HEK293 (cell line): ENCODE measurements at regions not wholly inside any gene's neighbourhood (a gene's known extent, or its start where the extent isn't known, plus 50 kb on each side); places are given as distances from the start of the nearest gene placed in this dataset.
A peak's percentile ranks its signal among the peaks of the same experiment; 100 is the strongest.

ENCODE experiments used
- CTCF ChIA-PET: fragments of 350-600 bp; formaldehyde crosslinking; extraction: SDS; loops from one replicate; lab custom pipeline; 2021; ENCODE audit warnings: antibody characterized with exemption; lab: Yijun Ruan, JAX
- POLR2A ChIA-PET: fragments of 300-600 bp; formaldehyde crosslinking; extraction: SDS; loops from one replicate; lab custom pipeline; 2020; ENCODE audit warnings: antibody characterized with exemption, inconsistent platforms; lab: Yijun Ruan, JAX
- H3K27ac ChIP-seq: fragments of 200-500 bp; sonication (Bioruptor generic); 2 replicates; pipeline ENCODE4 v1.5.1; 2014; ENCODE audit warnings: low read depth, low read length, control low read depth, inconsistent platforms; ENCODE audit errors: extremely low read depth
- H3K36me3 ChIP-seq, 2 experiments: fragments of 200-500 bp in 1 of 2; sonication (Bioruptor generic) in 1 of 2; 1 replicate in 1 of 2; 2 replicates in 1 of 2; pipeline ENCODE4 v1.5.1; 2014 to 2017; ENCODE audit warnings: inconsistent platforms in 2 of 2, low read length in 2 of 2; ENCODE audit not compliant: control insufficient read depth in 2 of 2, insufficient read depth in 1 of 2
- H3K4me1 ChIP-seq: fragments of 200-500 bp; sonication (Bioruptor generic); 2 replicates; pipeline ENCODE4 v1.5.1; 2014; ENCODE audit warnings: mild to moderate bottlenecking, low read length, inconsistent platforms; ENCODE audit not compliant: control insufficient read depth, insufficient read depth
- H3K4me3 ChIP-seq: 2 replicates; pipeline ENCODE4 v1.5.1; 2011; ENCODE audit warnings: low read depth, mild to moderate bottlenecking, control low read depth, low read length, moderate library complexity
- H3K9me3 ChIP-seq: fragments of 200-500 bp; sonication (Bioruptor generic); 2 replicates; pipeline ENCODE4 v1.5.1; 2014; ENCODE audit warnings: low read depth, low read length, inconsistent platforms; ENCODE audit not compliant: control insufficient read depth, insufficient read depth
- EGR2 ChIP-seq: fragments of 450-650 bp; formaldehyde crosslinking; IDR thresholded peaks from 2 replicates; pipeline ENCODE4 v1.5.1; 2016; ENCODE audit warnings: low read depth, missing biosample characterization, missing genetic modification characterization
- GFI1B ChIP-seq: fragments of 450-650 bp; formaldehyde crosslinking; IDR thresholded peaks from 2 replicates; pipeline ENCODE4 v1.5.1; 2016; ENCODE audit warnings: missing biosample characterization, missing genetic modification characterization
- HOXD13 ChIP-seq: sonication (generic); formaldehyde crosslinking; IDR thresholded peaks from 2 replicates; pipeline ENCODE4 v1.8.0; 2022; ENCODE audit warnings: missing genetic modification reagents, borderline replicate concordance
- IKZF3 ChIP-seq: fragments of 450-650 bp; IDR thresholded peaks from 2 replicates; pipeline ENCODE4 v1.5.0; 2018; ENCODE audit warnings: missing biosample characterization, mild to moderate bottlenecking, missing genetic modification characterization, moderate library complexity
- MYNN ChIP-seq: fragments of 450-650 bp; formaldehyde crosslinking; IDR thresholded peaks from 2 replicates; pipeline ENCODE4 v1.5.1; 2016; ENCODE audit warnings: missing biosample characterization, missing genetic modification characterization, borderline replicate concordance
- OSR2 ChIP-seq: fragments of 450-650 bp; formaldehyde crosslinking; IDR thresholded peaks from 2 replicates; pipeline ENCODE4 v1.5.1; 2016; ENCODE audit warnings: missing biosample characterization, missing genetic modification characterization
- OVOL3 ChIP-seq: fragments of 450-650 bp; formaldehyde crosslinking; IDR thresholded peaks from 2 replicates; pipeline ENCODE4 v1.5.1; 2016; ENCODE audit warnings: missing biosample characterization, missing genetic modification characterization
- ZBTB48 ChIP-seq: fragments of 450-650 bp; formaldehyde crosslinking; IDR thresholded peaks from 2 replicates; pipeline ENCODE4 v1.5.1; 2016; ENCODE audit warnings: missing biosample characterization, missing genetic modification characterization
- ZBTB8A ChIP-seq: fragments of 450-650 bp; formaldehyde crosslinking; IDR thresholded peaks from 2 replicates; pipeline ENCODE4 v1.5.1; 2016; ENCODE audit warnings: missing biosample characterization, missing genetic modification characterization
- ZFP41 ChIP-seq: fragments of 450-650 bp; formaldehyde crosslinking; IDR thresholded peaks from 2 replicates; pipeline ENCODE4 v1.5.1; 2016; ENCODE audit warnings: missing biosample characterization, missing genetic modification characterization, borderline replicate concordance
- ZIC2 ChIP-seq: fragments of 450-650 bp; formaldehyde crosslinking; IDR thresholded peaks from 2 replicates; pipeline ENCODE4 v1.5.1; 2016; ENCODE audit warnings: missing biosample characterization, missing genetic modification characterization
- ZNF157 ChIP-seq: fragments of 450-650 bp; formaldehyde crosslinking; IDR thresholded peaks from 2 replicates; pipeline ENCODE4 v1.5.1; 2016; ENCODE audit warnings: missing biosample characterization, missing genetic modification characterization
- ZNF169 ChIP-seq: fragments of 450-650 bp; formaldehyde crosslinking; IDR thresholded peaks from 2 replicates; pipeline ENCODE4 v1.5.1; 2016; ENCODE audit warnings: missing biosample characterization, missing genetic modification characterization
- ZNF274 ChIP-seq, 2 experiments: fragments of 200-500 bp in 1 of 2; fragments of 450-650 bp in 1 of 2; sonication (Bioruptor generic) in 1 of 2; formaldehyde crosslinking in 1 of 2; IDR thresholded peaks; 2 replicates each; pipeline versions ENCODE4 v1.5.1 to v1.6.1; 2014 to 2016; ENCODE audit warnings: borderline replicate concordance in 1 of 2, inconsistent platforms in 1 of 2, low read length in 1 of 2, missing biosample characterization in 1 of 2, missing genetic modification characterization in 1 of 2
- ZNF37A ChIP-seq: fragments of 450-650 bp; IDR thresholded peaks from 2 replicates; pipeline ENCODE4 v1.5.1; 2018; ENCODE audit warnings: missing biosample characterization, missing genetic modification characterization
- ZNF521 ChIP-seq: fragments of 450-650 bp; formaldehyde crosslinking; IDR thresholded peaks from 2 replicates; pipeline ENCODE4 v1.5.1; 2017; ENCODE audit warnings: missing biosample characterization, mild to moderate bottlenecking, missing genetic modification characterization
- ZNF529 ChIP-seq: fragments of 450-650 bp; formaldehyde crosslinking; IDR thresholded peaks from 2 replicates; pipeline ENCODE4 v1.5.1; 2017; ENCODE audit warnings: missing genetic modification characterization, missing biosample characterization; ENCODE audit not compliant: insufficient replicate concordance
- ZNF664 ChIP-seq: fragments of 450-650 bp; formaldehyde crosslinking; IDR thresholded peaks from 2 replicates; pipeline ENCODE4 v1.5.1; 2016; ENCODE audit warnings: missing biosample characterization, missing genetic modification characterization
- ZNF747 ChIP-seq: fragments of 450-650 bp; formaldehyde crosslinking; IDR thresholded peaks from 2 replicates; pipeline ENCODE4 v1.5.1; 2016; ENCODE audit warnings: missing biosample characterization, missing genetic modification characterization
- ZNF768 ChIP-seq: fragments of 450-650 bp; formaldehyde crosslinking; IDR thresholded peaks from 2 replicates; pipeline ENCODE4 v1.5.1; 2018; ENCODE audit warnings: missing biosample characterization, mild to moderate bottlenecking, missing genetic modification characterization
- ZNF777 ChIP-seq: fragments of 450-650 bp; formaldehyde crosslinking; IDR thresholded peaks from 2 replicates; pipeline ENCODE4 v1.5.1; 2017; ENCODE audit warnings: missing biosample characterization, missing genetic modification characterization, borderline replicate concordance
- ZNF785 ChIP-seq: fragments of 450-650 bp; formaldehyde crosslinking; IDR thresholded peaks from 2 replicates; pipeline ENCODE4 v1.5.1; 2016; ENCODE audit warnings: missing biosample characterization, missing genetic modification characterization
- ZNF830 ChIP-seq: fragments of 450-650 bp; IDR thresholded peaks from 2 replicates; pipeline ENCODE4 v1.5.0; 2018; ENCODE audit warnings: missing biosample characterization, missing genetic modification characterization, low read depth, mild to moderate bottlenecking, moderate library complexity
- ZSCAN16 ChIP-seq: fragments of 450-650 bp; formaldehyde crosslinking; IDR thresholded peaks from 2 replicates; pipeline ENCODE4 v1.5.1; 2016; ENCODE audit warnings: missing biosample characterization, missing genetic modification characterization
- ZSCAN23 ChIP-seq: fragments of 450-650 bp; formaldehyde crosslinking; IDR thresholded peaks from 2 replicates; pipeline ENCODE4 v1.5.1; 2016; ENCODE audit warnings: missing biosample characterization, missing genetic modification characterization
- TF ChIP-seq, protein P1 (sequence below): fragments of 450-650 bp; formaldehyde crosslinking; IDR thresholded peaks from 2 replicates; pipeline ENCODE4 v1.5.1; 2017; ENCODE audit warnings: missing biosample characterization, missing genetic modification characterization
- TF ChIP-seq, protein P2 (sequence below): fragments of 450-650 bp; formaldehyde crosslinking; IDR thresholded peaks from 2 replicates; pipeline ENCODE4 v1.5.1; 2016; ENCODE audit warnings: missing biosample characterization, missing genetic modification characterization
- TF ChIP-seq, protein P3 (sequence below): fragments of 450-650 bp; IDR thresholded peaks from 2 replicates; pipeline ENCODE4 v1.5.1; 2018; ENCODE audit warnings: missing biosample characterization, mild to moderate bottlenecking, missing genetic modification characterization

DNA sequence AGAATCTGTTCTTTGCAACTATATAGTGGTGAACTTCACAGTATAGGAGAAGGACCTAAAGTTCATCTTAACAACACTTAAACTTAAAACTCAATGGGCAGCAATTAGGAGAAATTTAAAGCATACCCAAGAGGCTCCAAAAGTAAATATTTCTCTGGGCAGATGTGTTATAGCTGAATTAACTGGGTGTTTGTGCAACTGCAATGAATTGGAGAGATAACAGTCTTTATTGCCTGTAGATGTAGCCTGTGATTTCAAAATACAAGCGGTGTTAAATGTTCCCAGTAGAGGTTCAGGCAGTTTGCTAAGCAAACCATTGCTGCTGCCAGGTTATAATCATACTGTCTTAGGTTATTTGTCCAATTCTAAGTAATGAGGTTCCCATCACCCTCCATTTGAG lies 294.1 kb upstream of the MTNR1B start:
- peaks cover 4% of the 10 kb centered on the region; the same call in 1 of the 2 replicates for H3K4me1 ChIP-seq
- TF ChIP-seq ZNF521 (tag by site-specific recombination): no peak
- 0 out of 2 replicates have a peak, but pooled peaks have one; percentile 63 for TF ChIP-seq ZSCAN16 (tag by site-specific recombination)
- peak; percentile 38; the same call in 1 of the 2 replicates for TF ChIP-seq OSR2 (tag by site-specific recombination)
- TF ChIP-seq ZNF785: no peak
- TF ChIP-seq ZNF747: no peak
- no peak for TF ChIP-seq ZNF157
- TF ChIP-seq ZNF529 (tag by site-specific recombination): no peak
- 0 out of 2 replicates have a peak, but pooled peaks have one; percentile 31 for TF ChIP-seq OVOL3 (tag by site-specific recombination)
- TF ChIP-seq, protein P1, sequence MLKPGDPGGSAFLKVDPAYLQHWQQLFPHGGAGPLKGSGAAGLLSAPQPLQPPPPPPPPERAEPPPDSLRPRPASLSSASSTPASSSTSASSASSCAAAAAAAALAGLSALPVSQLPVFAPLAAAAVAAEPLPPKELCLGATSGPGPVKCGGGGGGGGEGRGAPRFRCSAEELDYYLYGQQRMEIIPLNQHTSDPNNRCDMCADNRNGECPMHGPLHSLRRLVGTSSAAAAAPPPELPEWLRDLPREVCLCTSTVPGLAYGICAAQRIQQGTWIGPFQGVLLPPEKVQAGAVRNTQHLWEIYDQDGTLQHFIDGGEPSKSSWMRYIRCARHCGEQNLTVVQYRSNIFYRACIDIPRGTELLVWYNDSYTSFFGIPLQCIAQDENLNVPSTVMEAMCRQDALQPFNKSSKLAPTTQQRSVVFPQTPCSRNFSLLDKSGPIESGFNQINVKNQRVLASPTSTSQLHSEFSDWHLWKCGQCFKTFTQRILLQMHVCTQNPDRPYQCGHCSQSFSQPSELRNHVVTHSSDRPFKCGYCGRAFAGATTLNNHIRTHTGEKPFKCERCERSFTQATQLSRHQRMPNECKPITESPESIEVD (tag by site-specific recombination): peak; percentile 69
- no peak for TF ChIP-seq HOXD13 (CRISPR knock-in tag)
- TF ChIP-seq ZNF777: no peak
- TF ChIP-seq ZNF37A (tag by site-specific recombination): no peak
- TF ChIP-seq ZIC2 (tag by site-specific recombination): no peak
- TF ChIP-seq ZNF768 (tag by site-specific recombination): no peak
- TF ChIP-seq ZFP41 (tag by site-specific recombination): no peak
- TF ChIP-seq, protein P2, sequence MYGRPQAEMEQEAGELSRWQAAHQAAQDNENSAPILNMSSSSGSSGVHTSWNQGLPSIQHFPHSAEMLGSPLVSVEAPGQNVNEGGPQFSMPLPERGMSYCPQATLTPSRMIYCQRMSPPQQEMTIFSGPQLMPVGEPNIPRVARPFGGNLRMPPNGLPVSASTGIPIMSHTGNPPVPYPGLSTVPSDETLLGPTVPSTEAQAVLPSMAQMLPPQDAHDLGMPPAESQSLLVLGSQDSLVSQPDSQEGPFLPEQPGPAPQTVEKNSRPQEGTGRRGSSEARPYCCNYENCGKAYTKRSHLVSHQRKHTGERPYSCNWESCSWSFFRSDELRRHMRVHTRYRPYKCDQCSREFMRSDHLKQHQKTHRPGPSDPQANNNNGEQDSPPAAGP: no peak
- TF ChIP-seq ZNF169 (tag by site-specific recombination): no peak
- TF ChIP-seq IKZF3: no peak
- no peak for TF ChIP-seq ZBTB48 (tag by site-specific recombination)
- no peak for TF ChIP-seq ZNF274 (IDR thresholded peaks at IDR 0.05; ENCODE audit: low read length)
- no peak for TF ChIP-seq ZNF274 (tag by site-specific recombination; IDR thresholded peaks at IDR 0.05; ENCODE audit: borderline replicate concordance)
- no peak for TF ChIP-seq ZNF830 (tag by site-specific recombination)
- TF ChIP-seq ZBTB8A (tag by site-specific recombination): no peak
- no peak for TF ChIP-seq ZNF664 (tag by site-specific recombination)
- TF ChIP-seq GFI1B: no peak
- TF ChIP-seq EGR2 (tag by site-specific recombination): no peak
- TF ChIP-seq MYNN (tag by site-specific recombination): peak; percentile 69
- TF ChIP-seq, protein P3, sequence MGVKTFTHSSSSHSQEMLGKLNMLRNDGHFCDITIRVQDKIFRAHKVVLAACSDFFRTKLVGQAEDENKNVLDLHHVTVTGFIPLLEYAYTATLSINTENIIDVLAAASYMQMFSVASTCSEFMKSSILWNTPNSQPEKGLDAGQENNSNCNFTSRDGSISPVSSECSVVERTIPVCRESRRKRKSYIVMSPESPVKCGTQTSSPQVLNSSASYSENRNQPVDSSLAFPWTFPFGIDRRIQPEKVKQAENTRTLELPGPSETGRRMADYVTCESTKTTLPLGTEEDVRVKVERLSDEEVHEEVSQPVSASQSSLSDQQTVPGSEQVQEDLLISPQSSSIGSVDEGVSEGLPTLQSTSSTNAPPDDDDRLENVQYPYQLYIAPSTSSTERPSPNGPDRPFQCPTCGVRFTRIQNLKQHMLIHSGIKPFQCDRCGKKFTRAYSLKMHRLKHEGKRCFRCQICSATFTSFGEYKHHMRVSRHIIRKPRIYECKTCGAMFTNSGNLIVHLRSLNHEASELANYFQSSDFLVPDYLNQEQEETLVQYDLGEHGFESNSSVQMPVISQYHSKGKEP (tag by site-specific recombination): peak; percentile 55; the same call in 1 of the 2 replicates
- TF ChIP-seq ZSCAN23 (tag by site-specific recombination): no peak
- ChIA-PET POLR2A (no interaction called here), CTCF (interaction anchor here (1.0 kb wide), 1 partner anchor 156 kb away, joined by 5 read pairs; no protein-coding TSS in a partner anchor)
- H3K27ac ChIP-seq: no peak overlapping the region
- no peaks in the 10 kb centered on the region for H3K36me3 ChIP-seq
- no peaks in the 10 kb centered on the region for H3K9me3 ChIP-seq
- H3K4me3 ChIP-seq: no peak overlapping the region
